ENCODE measurements at regions not wholly inside any gene's neighbourhood (a gene's known extent, or its start where the extent isn't known, plus 50 kb on each side); places are given as distances from the start of the nearest gene placed in this dataset.

DNA sequence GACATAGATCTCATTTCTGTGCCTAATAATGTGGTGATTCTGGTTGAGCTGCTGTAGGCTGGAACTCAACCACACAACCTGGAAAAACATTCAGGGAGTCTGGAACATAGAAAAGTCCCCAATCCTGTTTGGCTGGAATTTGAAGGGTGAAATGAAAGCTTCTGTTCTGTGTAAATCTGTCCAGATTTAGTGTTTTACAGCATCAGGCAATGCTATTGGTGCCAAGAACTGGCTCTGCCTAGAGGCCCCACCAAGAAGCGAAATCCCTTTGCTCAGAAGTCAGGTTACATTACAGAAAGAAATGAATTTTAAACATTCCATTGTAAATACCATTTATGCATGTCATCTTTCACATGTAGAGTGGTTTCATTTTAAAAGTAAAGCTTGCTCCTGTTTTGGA is 56.3 kb downstream of the TMEM174 start:
- no peaks in the 10 kb centered on the region for H3K27me3 ChIP-seq
- DNase-seq: no peak
- H3K27ac ChIP-seq: no peak overlapping the region

GRCh38 chr5:73228052-73228451 is 55.1 kb downstream of the TMEM174 start:
- Histone ChIP-seq H3K4me3 (no peak overlapping the region), H3K9me3 (no peaks in the 10 kb centered on the region), H3K27ac (no peak overlapping the region), H3K4me1 (ENCODE audit: insufficient read depth) (peaks cover 2% of the 10 kb centered on the region), H3K27me3 (no peaks in the 10 kb centered on the region), H3K36me3 (no peaks in the 10 kb centered on the region)
- intact Hi-C loops (cut with DNase I): no loop called here
- no peak for DNase-seq
- TF ChIP-seq CTCF (IDR thresholded peaks at IDR 0.05) (no peak), POLR2A (IDR thresholded peaks at IDR 0.05) (no peak), EP300 (IDR thresholded peaks at IDR 0.05) (no peak)
- WGBS, 3 donors: 81 to 86% (median 81%) methylated on average over 7 of the region's 7 CpGs

More for the DNA sequence above, 56.3 kb downstream of the TMEM174 start:
- H3K36me3 ChIP-seq: no peaks in the 10 kb centered on the region
- 89 to 96% (median 94%) methylated on average over 1 of the region's 1 CpG for WGBS, 3 donors
- no peak for TF ChIP-seq EP300 (IDR thresholded peaks at IDR 0.05)
- TF ChIP-seq CTCF (IDR thresholded peaks at IDR 0.05): no peak
- TF ChIP-seq POLR2A (IDR thresholded peaks at IDR 0.05): no peak
- intact Hi-C loops (cut with DNase I): no loop called here
- H3K4me3 ChIP-seq: no peak overlapping the region
- H3K9me3 ChIP-seq: no peaks in the 10 kb centered on the region
- H3K4me1 ChIP-seq (ENCODE audit: insufficient read depth): peaks cover 2% of the 10 kb centered on the region

All from ovary (tissue), 7 donors.